ENCODE measurements at regions not wholly inside any gene's neighbourhood (a gene's known extent, or its start where the extent isn't known, plus 50 kb on each side); places are given as distances from the start of the nearest gene placed in this dataset.

DNA sequence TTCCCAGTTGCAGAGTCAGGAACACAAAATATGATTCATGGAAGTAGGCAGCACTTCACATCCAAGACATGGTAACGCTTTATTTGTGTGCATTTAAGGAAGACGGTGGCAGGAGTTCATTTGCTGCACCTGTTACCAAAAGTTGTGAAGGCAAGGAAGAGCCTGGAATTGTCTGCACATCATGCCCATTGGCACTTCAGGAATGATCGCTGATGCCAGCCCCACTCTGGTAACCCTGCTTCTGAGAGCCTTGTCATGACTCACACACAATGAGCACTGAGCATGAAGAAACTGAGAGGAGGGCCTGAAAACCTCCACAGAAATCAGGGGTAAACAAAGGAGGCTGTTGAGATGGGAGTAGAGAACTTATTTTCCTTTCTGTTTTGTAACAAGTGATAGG lies 181.1 kb downstream of the RPS12 start:
- TF ChIP-seq, protein P1, sequence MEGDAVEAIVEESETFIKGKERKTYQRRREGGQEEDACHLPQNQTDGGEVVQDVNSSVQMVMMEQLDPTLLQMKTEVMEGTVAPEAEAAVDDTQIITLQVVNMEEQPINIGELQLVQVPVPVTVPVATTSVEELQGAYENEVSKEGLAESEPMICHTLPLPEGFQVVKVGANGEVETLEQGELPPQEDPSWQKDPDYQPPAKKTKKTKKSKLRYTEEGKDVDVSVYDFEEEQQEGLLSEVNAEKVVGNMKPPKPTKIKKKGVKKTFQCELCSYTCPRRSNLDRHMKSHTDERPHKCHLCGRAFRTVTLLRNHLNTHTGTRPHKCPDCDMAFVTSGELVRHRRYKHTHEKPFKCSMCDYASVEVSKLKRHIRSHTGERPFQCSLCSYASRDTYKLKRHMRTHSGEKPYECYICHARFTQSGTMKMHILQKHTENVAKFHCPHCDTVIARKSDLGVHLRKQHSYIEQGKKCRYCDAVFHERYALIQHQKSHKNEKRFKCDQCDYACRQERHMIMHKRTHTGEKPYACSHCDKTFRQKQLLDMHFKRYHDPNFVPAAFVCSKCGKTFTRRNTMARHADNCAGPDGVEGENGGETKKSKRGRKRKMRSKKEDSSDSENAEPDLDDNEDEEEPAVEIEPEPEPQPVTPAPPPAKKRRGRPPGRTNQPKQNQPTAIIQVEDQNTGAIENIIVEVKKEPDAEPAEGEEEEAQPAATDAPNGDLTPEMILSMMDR (IDR thresholded peaks at IDR 0.05; ENCODE audit: low read depth, low read length) = no peak
- no peak overlapping the region for H3K4me3 ChIP-seq (ENCODE audit: low read depth, low read length)

DNA sequence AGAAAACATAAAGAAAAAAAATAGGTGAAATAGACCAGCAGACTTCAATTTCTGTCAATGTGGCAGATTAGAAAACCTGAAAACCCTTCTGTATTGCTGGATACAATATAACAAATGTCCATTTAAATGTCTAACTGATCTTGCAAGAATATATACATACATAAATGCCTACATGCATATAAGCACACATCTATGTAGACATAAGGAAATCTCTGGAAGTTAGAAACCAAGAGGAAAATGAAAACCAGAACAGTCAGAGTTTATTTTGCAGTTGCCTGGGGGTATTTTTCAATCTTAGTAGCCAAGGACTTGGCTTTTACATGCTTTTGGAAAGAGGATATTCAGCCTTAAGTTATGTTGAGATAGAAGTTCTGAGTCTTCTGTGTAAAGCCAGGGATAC lies 184.0 kb downstream of the RPS12 start:
- TF ChIP-seq, protein P1 (IDR thresholded peaks at IDR 0.05; ENCODE audit: low read depth, low read length) = no peak
- H3K4me3 ChIP-seq (ENCODE audit: low read depth, low read length) = no peak overlapping the region

DNA sequence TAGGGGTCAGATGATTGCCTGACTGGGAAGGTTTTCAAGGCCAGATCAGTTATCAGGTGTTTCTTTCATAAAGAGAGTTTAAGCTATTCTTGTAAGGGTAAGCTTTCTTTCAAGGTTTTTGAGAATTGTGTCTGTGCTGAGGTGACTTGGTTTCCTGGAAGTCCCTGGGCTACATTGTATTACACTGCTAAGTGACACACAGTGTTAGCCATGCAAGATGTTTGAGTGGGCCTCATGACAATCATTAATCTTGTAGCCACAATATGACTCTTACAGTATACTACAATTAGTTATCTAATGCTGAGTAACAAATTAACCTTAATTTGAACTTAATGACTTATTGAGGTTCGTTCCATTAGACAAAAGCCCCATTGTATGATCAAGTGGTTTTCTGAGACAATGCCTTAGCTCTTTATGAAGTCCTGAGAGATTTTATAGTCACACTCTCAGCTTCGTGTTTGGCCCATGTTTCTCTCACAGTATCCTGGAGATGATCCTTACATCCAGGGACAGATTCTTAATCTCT lies 186.7 kb downstream of the RPS12 start:
- no peak overlapping the region for H3K4me3 ChIP-seq (ENCODE audit: low read depth, low read length)
- TF ChIP-seq, protein P1 (IDR thresholded peaks at IDR 0.05; ENCODE audit: low read depth, low read length) = no peak

DNA sequence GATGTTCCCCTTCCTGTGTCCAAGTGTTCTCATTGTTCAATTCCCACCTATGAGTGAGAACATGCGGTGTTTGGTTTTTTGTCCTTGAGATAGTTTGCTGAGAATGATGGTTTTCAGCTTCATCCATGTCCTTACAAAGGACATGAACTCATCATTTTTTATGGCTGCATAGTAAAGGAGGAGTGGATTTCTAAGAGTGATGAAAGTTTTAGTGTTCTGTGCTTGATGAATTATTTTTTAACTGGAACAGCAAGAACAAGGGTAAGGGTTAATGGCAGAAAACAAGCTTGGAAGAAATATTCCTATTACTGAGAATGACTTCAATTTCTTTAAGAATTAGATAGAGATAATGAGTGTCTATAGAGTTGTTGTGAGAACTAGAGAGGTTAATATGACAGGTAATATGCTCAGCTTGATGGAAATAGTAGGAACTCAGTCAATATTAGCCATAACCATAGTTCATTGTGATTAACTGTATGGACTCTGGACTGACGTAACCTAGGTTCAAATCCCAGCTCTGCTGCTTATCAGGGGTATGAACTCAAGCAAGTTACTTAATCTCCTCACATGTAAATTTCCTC lies 190.0 kb downstream of the RPS12 start:
- TF ChIP-seq, protein P1 (IDR thresholded peaks at IDR 0.05; ENCODE audit: low read depth, low read length) = no peak
- no peak overlapping the region for H3K4me3 ChIP-seq (ENCODE audit: low read depth, low read length)

DNA sequence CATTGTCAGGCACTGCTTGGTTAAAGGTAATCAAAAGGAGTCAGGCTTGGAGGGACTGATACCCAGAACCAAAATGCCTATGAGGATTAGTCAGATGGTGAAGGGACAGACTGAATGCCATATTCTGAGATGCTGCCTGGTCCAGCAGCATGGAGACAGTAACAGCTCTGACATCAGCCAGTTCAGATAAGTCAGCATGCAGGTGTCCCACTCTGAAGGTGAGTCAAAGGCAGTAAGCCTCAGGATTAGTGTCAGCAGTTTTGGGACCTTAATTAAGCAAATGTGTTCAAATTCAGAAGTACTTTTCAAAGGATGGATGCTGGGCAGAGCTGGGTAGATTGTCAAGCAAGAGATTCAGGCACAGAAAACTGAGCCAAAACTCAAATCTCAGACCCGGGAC lies 198.4 kb downstream of the RPS12 start:
- no peak overlapping the region for H3K4me3 ChIP-seq (ENCODE audit: low read depth, low read length)
- TF ChIP-seq, protein P1 (IDR thresholded peaks at IDR 0.05; ENCODE audit: low read depth, low read length) = no peak

DNA sequence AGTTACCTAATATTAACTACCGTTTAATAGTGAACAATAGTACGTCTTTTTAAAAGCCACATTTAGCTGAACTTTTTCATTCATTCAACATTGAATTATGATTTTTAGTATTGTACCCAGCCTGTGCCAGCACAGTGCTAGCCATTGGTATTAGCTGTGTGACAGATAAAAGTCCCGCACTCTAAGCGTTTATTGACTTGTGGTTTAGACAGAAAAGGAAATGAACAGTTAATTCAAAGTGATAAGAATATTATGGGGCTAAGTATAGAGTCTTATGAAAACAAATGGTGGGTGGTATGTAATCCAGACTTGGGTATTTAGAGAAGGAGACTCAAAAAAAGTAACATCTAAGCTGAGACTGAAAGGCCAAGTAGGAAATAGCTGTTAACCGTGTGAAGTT lies 202.3 kb downstream of the RPS12 start:
- TF ChIP-seq, protein P1 (IDR thresholded peaks at IDR 0.05; ENCODE audit: low read depth, low read length) = no peak
- H3K4me3 ChIP-seq (ENCODE audit: low read depth, low read length) = no peak overlapping the region

DNA sequence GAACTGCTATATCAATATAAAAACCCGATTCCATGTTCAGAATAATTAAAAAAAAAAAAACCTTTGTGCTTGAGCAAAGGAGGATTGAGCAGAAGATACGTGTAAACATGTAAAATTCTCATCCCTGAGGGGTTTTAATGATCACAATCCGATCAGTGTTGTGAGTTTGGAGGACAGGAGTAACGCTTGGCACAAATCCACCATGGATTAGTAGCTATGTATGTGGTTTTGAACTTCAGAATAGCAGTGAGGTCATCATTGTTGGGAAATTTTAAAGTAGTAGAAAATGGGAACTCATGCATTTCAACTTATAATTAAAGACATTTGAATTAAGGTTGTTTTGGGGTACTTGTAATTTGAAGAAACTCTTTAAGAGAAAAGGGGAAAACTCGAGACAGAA lies 203.2 kb downstream of the RPS12 start:
- TF ChIP-seq, protein P1 (IDR thresholded peaks at IDR 0.05; ENCODE audit: low read depth, low read length) = no peak
- no peak overlapping the region for H3K4me3 ChIP-seq (ENCODE audit: low read depth, low read length)

All from WI38 (cell line).